Esophagus mucosa (tissue), 1 donor: ENCODE measurements at regions not wholly inside any gene's neighbourhood (a gene's known extent, or its start where the extent isn't known, plus 50 kb on each side); places are given as distances from the start of the nearest gene placed in this dataset.

Experiments used
- ATAC-seq: fragments of 200-7000 bp; cut with Tn5 transposase; one replicate; pipeline ENCODE4 v1.9.1; 2020
- donor health status: DM: yes; HTN: yes; CAD: no.

- no peak for ATAC-seq
These were observed 234.7 kb upstream of the SASH1 start for GRCh38 chr6:148107911-148108310.

DNA sequence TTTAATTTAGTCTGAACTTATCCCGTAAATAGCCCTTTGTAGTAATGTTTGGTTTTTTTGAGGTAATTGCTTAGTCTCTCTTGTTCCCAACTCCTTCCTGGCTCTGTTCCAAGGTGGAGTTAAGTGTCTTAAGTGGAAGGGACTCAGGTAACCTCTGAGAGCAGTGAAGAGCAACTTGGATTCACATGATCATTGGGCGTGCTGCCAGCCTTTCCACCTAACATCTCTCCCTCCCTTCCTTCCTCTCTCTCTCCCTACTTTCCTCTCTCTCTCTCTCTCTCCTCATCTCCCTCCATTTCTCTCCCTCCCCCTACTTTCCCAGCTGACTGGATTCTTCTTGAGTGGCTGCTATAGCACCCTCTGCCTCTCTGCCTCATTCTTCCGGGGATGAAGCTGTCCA, 232.9 kb upstream of the SASH1 start:
- ATAC-seq = no peak

GRCh38 chr6:148110925-148111324, 231.7 kb upstream of the SASH1 start:
- no peak for ATAC-seq

GRCh38 chr6:148112851-148113319, 229.8 kb upstream of the SASH1 start:
- no peak for ATAC-seq

DNA sequence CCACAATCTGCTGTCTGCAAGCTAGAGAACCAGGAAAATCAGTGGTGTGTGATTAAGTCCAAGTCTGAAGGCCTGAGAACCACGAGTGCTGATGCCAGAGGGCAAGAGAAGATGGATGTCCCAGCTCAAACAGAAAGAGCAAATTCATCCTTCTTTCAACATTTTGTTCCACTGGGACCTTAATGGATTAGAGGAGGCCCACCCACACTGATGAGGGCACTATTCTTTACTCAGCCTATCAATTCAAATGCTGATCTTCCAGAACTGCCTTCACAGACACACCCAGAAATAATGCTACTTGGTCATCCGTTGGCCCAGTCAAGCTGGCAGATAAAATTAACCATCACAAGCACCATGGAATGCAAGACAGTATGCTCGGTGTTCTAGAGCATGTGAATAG, 226.6 kb upstream of the SASH1 start:
- ATAC-seq = no peak

DNA sequence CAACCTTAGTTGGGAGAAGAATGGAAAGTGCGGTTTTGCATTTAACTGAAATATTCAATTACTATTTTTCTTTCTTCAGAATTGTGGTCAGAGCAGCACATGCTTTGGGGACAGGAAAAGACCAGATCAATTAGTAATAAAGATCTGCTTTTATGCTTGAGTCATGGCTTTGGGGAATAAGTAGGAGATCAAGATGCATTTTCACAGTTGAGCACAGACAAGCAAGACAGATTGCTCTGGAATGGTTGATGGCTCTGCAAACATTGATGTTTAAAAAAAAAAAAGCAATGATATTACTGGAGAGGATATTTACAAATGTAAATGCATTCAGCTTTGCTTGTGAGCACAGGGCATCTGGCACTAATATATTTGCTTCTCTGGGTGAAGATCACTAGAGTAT, 224.4 kb upstream of the SASH1 start:
- ATAC-seq = no peak

- ATAC-seq = no peak
These were observed 214.5 kb upstream of the SASH1 start for GRCh38 chr6:148128014-148128730.

GRCh38 chr6:148134592-148134991, 208.0 kb upstream of the SASH1 start:
- ATAC-seq = no peak

- no peak for ATAC-seq
These were observed 206.1 kb upstream of the SASH1 start for GRCh38 chr6:148136586-148136985.

GRCh38 chr6:148137652-148138051, 205.0 kb upstream of the SASH1 start:
- ATAC-seq = no peak

GRCh38 chr6:148138573-148138972, 204.1 kb upstream of the SASH1 start:
- no peak for ATAC-seq

DNA sequence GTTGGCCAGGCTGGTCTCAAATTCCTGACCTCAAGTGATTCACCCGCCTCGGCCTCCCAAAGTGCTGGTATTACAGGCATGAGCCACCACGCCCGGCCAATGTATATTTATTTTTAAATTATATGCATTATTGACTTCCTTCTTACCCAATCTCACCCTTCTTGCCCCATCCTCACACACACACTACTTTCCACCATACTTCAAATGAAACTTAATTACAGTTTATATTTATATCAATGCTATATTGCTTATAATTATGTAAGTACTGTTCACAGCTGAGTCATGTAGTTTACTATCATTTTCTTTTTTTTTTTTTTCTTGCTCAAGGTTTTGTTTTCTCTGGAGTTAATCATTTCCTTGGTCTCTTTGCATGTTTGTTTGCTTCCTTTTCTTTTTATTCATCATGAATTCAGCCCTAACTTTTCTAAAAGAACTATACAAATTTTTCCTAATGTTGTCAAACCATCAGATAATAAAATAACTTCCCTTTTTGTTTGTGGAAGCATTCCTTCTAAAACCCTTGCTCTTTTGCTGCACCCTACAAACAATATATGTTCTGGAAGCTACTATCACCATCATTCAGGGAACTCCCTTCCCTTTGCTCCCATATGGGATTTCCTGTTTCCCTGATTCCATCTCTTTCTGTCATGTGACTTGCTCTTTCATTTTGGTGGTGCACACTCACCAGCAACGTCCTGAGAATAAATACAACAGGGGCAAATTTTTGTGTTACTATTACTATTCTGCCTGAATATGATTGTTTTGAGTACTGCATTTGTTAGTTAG, 201.7 kb upstream of the SASH1 start:
- ATAC-seq = no peak

GRCh38 chr6:148142821-148143220, 199.8 kb upstream of the SASH1 start:
- no peak for ATAC-seq

DNA sequence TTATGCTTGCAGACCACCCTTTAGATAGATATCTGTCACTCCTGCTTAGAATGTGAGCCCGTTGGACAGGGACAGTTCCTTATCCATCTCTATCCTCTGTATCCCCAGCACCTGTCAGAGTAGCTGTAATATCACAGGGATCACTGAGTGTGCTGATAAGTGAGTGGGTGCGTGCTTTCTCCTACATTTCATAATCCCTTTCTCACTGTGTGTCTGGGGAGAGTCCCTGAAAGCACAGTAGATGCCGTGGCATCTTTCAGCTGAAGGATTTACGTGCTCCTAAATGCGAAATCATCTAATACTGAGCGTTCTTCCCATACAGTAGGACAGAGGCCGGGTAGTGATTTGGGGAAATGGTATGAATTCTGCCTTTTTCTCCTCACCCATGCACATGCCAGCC, 198.9 kb upstream of the SASH1 start:
- ATAC-seq = no peak

GRCh38 chr6:148144917-148145521, 197.6 kb upstream of the SASH1 start:
- no peak for ATAC-seq

DNA sequence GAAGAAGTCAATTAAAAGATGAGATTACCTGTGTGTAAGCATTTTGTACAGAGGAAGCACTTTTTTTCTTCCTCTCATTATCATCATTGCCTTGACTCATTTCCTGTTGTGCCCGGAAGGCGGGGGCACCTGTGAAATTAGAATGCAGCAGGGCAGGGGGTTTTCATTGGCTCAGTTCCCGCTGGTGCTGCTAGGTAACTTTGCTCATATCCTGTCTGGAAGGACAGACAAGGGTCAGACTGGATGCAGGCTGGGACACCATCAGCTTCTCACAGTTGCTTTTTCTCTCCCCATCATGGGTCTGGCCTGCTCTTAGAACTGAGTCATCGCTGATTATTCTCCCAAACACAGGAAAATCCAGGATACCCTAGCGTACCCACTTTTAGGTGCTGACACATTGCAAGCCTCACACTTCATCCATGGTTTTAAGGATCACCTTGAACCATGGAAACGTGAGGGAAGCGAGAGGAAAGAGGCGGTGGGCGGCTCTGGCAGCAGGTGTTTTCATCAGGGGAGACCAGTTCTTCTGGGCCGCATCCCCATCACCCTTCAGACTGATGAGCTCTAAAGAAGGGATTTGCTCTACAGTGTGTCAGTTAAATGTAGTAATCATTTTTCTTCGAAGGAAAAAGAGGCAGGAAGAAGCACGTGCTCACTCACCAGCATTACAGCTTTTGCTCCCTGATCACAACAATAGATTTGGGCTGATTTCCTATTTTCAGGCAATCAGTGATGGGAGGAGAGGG, 195.7 kb upstream of the SASH1 start:
- ATAC-seq = peak; percentile 31

GRCh38 chr6:148147463-148147830, 195.2 kb upstream of the SASH1 start:
- no peak for ATAC-seq

DNA sequence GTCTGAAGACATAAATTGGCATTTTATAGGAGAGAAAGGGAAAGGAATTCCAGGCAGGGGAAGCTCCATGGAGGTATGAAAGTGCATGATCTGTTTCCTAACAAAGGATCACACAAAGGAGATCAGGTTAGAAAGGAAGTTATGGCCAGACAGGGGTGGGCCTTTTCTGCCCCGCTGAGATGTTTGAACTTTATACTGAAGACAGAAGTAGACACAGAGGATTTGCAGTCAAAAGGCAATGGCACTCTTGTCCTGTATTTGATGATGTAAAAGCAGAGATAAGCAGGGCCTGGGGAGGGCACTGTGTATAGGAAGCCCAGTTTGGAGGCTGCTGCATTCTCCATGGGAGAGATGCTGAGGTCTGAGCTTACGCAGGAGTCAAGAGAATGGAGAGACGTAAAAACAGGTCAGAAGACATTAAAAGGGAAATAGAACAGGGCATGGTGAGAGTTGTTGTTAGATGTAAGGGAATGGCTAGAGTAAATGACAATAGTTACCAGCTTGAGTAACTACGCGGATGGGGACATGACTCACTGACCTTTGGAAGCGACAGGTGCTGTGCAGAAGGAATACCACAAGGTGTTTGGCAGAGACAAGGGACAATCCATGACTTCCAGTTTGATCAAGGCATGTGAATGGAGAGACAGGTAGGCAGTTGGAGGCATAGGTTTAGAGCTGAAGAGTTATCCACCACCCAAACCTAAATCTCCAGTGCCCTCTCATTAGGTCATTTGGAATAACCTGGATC, 190.6 kb upstream of the SASH1 start:
- no peak for ATAC-seq

- ATAC-seq = no peak
These were observed 188.0 kb upstream of the SASH1 start for GRCh38 chr6:148154668-148155067.

GRCh38 chr6:148155293-148155692, 187.3 kb upstream of the SASH1 start:
- ATAC-seq = no peak

GRCh38 chr6:148157841-148158240, 184.8 kb upstream of the SASH1 start:
- ATAC-seq = no peak

DNA sequence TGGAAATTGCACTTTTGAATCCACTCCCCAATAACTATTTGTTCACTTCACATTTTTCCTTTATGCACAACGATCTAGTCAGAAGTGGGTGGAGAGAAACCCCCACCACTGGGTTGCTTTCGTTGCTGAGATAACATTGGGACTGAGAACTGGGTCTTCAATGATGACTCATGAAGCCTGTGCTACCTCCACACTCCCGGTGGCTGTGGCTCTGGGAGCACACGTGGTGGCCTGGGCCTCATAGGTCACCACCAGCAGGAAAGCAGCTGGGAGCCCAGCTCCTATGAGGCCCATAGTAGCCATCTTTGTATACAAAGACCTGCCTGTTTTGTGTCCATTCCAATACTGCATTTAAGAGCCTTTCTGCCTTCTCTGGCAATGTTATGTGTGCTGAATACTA, 178.0 kb upstream of the SASH1 start:
- no peak for ATAC-seq
